Gastrocnemius medialis (tissue), 4 donors: ENCODE measurements at regions not wholly inside any gene's neighbourhood (a gene's known extent, or its start where the extent isn't known, plus 50 kb on each side); places are given as distances from the start of the nearest gene placed in this dataset.

ENCODE experiments used
- POLR2A ChIP-seq, 2 donors: fragments of 450-650 bp; IDR thresholded peaks; one replicate each; pipeline ENCODE4 v1.6.1; 2017; ENCODE audit warnings: antibody characterized with exemption in 2 of 2, mild to moderate bottlenecking in 2 of 2, moderate library complexity in 2 of 2
- TF ChIP-seq, protein P1 (sequence below), 5 experiments: fragments of 450-650 bp in 3 of 5; fragments of 200-600 bp in 2 of 5; sonication (generic) in 2 of 5; IDR thresholded peaks in 4 of 5; conservative IDR thresholded peaks in 1 of 5; 1 replicate in 4 of 5; 2 replicates in 1 of 5; pipeline ENCODE4 v1.5.1; 2016 to 2019; ENCODE audit warnings: antibody characterized with exemption in 5 of 5, mild to moderate bottlenecking in 3 of 5, moderate library complexity in 3 of 5

DNA sequence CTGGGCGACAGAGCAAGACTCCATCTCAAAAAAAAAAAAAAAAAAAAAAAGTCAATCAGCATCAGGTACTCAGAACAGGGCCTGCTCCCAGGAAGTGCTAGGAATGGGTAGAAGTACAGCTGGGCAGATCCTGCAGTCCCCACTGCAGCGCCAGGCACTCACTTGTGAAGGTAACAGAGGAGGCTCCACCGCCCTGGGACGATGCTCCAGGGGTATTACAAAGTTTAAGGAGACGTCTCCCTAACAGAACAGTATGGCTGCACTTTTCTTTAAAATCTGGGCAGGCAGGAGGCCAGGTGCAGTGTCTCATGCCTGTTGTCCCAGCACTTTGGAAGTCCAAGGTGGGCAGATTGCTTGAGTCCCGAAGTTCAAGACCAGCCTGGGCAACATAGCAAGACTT lies 1449.0 kb downstream of the BRD1 start:
- no peak for TF ChIP-seq POLR2A (IDR thresholded peaks at IDR 0.05)
- TF ChIP-seq, protein P1, sequence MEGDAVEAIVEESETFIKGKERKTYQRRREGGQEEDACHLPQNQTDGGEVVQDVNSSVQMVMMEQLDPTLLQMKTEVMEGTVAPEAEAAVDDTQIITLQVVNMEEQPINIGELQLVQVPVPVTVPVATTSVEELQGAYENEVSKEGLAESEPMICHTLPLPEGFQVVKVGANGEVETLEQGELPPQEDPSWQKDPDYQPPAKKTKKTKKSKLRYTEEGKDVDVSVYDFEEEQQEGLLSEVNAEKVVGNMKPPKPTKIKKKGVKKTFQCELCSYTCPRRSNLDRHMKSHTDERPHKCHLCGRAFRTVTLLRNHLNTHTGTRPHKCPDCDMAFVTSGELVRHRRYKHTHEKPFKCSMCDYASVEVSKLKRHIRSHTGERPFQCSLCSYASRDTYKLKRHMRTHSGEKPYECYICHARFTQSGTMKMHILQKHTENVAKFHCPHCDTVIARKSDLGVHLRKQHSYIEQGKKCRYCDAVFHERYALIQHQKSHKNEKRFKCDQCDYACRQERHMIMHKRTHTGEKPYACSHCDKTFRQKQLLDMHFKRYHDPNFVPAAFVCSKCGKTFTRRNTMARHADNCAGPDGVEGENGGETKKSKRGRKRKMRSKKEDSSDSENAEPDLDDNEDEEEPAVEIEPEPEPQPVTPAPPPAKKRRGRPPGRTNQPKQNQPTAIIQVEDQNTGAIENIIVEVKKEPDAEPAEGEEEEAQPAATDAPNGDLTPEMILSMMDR (IDR thresholded peaks at IDR 0.05 in 4 of 5, conservative IDR thresholded peaks at IDR 0.05 in 1 of 5), result no peak
